Stimulated activated CD4-positive, alpha-beta T cell treated with anti-CD3 and anti-CD28 coated beads, Interleukin-1b, Interleukin-23, amount 100 ng/mL, for 48 hours (primary cell): ENCODE measurements at regions not wholly inside any gene's neighbourhood (a gene's known extent, or its start where the extent isn't known, plus 50 kb on each side); places are given as distances from the start of the nearest gene placed in this dataset.
"Not testable (repeated sequence)": the region's sequence is repeated elsewhere in the genome, so short reads cannot be mapped to it uniquely, and the experiment has no call there.

Source experiments
- DNase-seq: peaks from one replicate; pipeline ENCODE4 v3.0.0-alpha.2; 2020

DNA sequence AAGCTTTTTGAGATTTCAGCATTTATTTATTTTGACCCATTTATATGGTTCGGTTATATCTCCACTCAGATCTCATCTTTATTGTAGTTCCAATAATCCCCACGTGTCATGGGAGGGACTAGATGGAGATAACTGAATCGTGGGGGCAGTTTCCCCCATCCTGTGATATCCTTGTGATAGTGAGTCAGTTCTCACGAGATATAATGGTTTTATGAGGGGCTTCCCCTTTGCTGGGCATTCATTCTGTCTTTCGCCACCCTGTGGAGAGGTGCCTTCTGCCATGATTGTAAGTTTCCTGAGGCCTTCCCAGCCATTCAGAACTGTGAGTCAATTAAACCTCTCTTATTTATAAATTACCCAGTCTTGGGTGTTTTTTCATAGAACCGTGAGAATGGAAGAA lies 96.5 kb upstream of the PCSK1 start:
- no peak for DNase-seq

DNA sequence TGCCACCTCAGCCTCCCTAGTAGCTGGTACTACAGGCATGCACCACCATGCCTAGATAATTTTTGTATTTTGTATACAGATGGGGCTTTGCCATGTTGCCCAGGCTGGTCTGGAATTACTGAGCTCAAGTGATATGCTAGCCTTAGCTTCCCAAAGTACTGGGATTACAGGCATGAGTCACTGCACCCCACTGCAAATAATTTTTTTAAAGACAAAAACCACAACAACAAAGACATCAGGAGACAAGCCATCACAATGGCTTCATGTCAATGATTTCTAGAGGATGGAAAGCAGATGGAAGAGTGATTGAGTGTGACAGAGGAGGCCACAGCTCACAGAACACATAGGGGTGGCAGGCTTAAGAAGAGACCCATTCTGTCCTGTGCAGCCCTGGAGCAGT lies 97.9 kb upstream of the PCSK1 start:
- no peak for DNase-seq

DNA sequence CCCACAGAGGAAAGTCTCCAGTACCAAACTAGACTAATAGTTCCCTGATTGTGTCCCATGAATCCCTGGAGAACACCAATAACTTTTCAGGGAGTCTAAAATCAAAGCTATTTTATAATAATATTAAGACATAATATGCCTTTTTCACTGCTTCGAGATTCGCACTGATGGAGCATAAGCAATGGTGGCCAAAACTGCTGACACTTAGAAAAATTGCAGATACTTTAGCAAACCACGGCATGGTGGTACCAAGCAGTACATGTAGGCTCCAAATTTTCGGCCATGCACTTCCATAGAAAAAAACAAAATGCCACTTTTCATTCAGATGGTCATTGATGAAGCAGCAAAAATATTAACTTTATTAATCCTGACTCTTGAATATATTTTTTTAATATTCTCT lies 100.3 kb upstream of the PCSK1 start:
- no peak for DNase-seq

DNA sequence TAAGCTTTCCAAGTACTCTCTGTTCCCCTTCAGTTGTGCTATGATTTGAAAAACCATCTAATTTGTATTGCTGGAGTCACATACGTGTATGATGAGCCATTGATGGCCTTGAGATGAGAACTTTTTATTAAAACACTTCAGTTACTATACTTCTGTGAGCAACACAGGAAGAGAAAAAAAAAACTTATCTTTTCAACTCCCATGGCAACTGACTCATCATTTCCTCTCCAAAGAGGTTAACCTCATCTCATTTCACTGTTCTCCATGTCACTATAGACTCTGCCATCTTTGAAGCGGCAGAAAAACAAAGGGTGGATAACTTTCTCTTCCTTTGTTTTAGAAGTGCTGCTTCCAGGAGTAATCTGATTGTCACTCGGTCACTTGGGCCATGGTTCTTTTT lies 104.3 kb upstream of the PCSK1 start:
- no peak for DNase-seq

DNA sequence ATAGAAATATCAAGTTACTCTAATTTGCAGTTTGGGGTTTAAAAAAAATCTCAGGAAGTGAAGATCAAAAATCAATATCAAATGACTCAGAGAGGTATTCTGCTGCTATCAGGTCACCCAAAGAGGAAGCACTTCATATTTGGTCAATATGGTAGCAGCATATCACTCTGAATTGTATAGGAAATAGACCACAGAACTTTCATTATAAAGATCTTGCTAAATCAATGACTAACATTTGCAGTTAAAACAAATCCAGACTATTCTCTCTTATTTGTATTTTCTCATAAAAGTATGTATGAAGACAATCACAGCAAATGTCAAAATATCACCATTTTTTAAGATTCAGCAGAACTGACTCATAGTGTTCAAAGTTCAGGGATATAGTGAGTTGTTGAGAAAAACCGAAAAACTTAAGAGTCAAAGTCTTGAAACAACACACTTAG lies 105.8 kb upstream of the PCSK1 start:
- no peak for DNase-seq

DNA sequence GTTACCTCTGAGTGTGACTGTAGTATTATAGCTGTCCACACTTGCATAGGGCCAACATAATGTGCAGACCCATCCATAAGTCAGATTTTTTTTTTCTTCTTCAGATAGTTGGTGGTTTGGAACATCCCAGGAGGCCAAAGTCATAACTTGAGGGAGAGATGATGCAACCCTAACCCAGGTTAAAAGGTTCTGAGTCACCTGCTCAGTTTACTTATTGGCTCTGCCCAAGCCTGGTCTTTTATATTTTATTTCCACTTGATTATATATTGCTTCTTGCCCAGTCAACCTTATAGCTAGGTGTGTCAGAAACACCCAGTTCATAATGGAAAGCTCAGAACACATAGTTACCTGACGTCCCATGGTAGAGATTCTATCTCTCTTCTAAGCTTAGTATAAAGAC lies 113.1 kb upstream of the PCSK1 start:
- DNase-seq: no peak

DNA sequence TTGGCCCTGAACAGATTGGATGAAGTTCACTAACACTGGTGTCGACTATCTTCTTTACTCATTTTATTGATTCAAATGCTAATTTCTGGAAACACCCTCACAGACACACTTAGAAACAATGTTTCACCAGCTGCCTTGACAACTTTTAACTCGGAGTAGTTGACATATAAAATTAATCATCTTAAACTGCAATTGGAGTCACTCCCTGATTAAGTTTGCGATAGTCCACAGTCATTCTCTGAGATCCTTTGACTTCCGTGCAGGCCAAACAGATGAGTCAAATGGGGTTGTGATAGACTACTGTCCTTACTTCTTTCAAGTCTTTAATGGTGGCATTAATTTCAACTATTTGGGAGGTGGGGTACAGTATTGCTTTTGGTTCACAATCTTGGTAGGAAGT lies 114.4 kb upstream of the PCSK1 start:
- DNase-seq: no peak

DNA sequence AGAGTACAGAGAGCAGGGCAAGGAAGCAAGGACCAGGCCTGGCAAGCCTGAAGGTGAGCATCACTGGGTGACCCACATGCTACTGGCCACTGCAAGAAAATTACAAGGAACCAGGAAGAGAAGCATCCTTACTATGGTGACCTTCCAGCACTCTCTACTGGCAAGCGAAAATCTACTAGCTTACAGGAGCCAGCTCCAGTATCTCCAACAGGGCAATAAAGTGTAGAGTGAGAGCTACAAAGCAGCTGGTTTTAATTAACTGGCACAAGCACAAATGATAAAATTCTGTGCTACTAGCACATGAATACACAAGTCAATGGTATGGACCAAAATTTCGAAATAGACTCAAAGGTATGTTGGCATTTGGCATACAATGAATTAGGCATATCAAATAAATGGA lies 113.3 kb upstream of the CAST start:
- no peak for DNase-seq

DNA sequence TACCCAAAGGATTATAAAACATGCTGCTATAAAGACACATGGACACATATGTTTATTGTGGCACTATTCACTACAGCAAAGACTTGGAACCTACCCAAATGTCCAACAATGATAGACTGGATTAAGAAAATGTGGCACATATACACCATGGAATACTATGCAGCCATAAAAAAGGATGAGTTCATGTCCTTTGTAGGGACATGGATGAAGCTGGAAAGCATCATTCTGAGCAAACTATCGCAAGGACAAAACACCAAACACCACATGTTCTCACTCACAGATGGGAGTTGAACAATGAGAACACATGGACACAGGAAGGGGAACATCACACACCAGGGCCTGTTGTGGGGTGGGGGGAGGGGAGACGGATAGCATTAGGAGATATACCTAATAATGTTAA lies 101.3 kb upstream of the CAST start:
- DNase-seq: not testable (repeated sequence)

DNA sequence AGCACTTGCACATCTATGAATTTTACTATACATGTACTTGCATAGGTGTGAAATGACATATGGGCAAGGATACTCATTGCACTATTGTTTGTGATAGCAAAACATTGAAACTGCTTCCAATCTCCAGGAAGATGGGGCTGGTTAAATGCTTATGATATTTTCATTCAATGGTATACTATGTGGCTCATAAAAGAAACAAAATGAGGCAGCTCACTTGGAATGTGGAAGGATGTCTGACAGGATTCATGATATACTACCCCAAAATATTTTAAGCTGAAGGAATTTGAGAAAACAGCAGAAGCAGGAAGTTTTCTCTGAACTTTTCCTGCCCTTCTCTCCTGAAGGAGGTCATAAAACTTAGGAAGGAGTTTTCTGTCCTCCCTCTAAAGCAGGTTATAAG lies 99.6 kb upstream of the CAST start:
- no peak for DNase-seq

DNA sequence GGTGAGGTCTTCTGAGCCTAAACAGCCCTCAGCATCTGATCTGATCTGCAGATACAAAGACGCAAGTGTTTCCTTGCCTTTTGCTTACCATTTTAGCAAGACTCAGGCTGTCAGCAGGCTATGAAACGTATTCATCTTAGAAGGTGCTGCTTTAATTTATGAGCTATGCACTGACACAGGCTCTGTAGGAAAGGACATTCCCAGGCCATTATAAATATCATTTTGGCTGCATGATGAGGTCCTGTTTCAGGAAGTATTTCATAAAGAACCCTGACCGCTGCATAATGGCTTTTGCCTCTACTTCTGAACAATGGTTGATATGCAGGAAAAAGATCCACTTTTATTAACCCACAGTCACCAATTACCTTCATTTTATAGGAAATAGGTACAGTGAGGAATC lies 98.4 kb upstream of the CAST start:
- DNase-seq: no peak

DNA sequence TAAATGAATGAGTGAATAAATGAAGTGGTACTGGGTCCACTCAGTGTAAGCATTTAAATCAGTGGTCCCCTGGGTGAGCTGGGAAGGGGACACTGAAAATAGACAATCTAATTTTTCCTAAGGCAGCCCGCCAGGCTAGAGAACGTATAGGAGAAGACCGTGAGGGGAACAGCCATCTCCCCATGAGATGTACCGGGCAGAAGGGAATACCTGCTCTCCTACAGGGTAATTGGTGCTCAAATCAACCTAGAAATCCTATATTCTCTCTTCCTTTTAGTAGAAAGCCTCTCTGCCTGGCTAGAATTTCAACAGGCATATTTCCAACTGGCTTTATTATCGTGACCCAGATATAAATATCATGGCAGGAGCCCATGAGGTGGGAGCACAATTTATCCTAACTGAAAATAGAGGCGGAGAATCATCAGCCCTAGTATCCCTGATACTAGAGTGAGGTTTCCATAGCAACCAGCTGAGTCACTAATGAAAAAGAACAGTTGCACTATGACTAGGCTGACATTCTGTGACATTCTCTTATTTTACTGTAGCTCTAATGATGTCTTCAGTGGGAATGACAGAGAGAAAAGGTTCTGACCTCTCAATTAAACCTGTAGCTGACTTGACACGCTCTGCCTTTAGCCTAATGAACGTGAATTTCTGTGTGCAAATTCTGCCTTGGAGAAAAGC lies 96.5 kb upstream of the CAST start:
- DNase-seq: no peak

DNA sequence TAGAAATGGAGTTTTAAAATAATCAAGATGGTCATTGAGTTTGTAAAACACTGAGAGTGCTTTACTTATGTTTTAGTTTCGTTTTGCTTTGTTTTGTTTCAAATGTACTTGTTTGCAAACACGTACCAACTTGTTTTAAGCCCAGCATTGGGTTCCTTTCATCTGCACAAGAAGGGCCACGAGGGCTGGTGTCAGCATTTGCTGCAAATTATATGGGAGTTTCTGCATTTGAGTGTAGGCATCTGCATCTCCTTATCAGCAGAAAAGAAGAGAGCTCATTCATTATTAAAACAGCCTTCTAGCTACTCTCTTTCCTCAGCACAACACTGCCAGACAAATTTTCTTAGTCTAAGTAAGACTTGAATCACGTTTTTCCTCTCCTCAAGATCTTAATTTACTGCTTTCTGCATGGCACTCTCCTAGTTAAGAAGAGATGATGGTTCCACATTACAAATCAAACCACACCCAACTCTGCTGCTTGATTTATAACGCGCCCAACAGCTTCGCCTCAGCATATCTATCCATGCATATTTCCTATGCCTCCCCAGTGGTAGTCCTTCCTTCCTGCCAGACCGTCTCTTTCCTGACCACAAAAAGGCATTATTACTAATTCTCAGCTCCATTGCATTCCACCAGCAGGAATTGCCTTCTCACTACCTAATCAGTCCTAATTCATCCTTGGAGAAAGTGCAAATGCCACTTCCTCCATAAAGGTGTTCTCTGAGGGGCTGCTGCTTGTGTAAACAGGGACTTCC lies 95.2 kb upstream of the CAST start:
- DNase-seq: no peak

DNA sequence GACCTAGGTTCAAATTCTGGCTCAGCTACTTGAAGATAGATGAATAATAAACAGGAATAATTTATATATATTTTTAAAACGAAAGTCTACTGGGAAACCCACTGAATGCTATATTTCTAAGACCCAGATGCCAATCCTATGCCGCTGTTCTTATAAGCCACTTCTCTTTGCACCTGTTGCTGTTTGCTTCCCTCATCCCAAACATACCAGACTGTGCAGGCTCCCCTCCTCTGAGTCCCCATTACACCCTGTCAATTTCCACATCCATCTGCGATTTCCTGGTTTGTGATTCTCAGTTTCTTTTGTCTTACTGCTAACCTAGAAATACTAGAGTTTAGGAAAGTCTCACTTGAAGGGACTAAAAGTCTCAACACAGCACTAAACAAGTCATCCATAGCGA lies 92.8 kb upstream of the CAST start:
- no peak for DNase-seq

DNA sequence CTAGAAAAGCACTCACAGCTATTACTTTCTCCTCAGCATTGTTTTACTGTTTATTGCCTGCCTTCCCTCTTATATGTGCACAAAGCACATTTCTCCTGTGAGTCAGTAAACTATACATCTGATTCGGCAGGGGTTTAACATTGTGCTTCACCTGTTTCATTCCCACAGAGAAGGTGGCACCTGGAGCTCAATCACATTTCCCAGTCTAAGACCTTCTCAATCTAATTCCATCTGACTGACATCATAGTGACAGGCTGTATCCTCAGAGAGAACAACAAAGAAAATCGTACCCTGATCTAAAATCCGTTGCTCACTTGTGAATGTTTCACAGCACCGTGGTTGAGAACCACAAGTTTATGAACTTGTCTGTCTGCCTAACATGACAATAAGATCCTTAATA lies 92.4 kb upstream of the CAST start:
- no peak for DNase-seq

DNA sequence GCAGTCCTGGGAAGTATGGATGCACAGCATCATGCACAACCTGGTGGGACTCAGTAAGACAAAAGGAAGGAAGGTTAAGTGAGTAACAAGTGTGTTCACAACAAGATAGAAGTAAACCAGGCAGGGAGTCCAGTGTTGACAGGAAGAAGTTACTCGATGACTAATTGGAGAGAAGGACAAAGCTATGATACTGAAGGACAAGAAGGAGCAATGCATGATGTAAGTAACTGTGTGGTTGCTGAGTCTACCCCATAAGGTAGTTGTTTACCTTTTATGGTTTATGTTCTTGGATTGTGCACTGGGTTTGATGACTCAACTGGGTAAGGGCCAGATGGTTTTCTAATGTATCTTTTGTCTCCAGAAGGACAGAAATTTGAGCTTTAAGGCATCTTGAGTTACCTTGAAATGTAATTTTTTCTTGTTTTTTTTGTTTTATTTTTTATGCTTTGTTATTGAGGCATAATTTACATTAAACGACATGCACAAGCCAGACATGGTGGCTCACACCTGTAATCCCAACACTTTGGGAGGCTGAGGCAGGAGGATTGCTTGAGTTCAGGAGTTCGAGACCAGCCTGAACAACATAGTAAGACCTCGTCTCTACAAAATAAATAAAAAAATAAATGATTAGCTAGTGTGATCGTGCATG lies 89.2 kb upstream of the CAST start:
- no peak for DNase-seq

DNA sequence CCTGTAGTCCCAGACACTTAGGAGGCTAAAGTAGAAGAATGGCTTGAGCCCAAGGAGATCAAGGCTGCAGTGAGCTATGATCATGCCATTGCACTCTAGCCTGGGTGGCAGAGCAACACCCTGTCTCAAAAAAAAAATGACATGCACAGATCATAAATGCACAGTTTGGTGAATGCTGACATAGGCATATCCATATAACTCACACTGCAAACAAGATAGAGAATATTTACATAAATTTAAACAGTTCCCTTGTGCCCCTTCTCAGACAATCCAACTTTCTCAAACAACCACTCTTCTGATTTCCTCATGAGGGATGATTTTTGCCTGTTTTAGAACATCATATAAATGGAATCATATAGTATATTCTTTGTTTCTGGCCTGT lies 88.7 kb upstream of the CAST start:
- no peak for DNase-seq

DNA sequence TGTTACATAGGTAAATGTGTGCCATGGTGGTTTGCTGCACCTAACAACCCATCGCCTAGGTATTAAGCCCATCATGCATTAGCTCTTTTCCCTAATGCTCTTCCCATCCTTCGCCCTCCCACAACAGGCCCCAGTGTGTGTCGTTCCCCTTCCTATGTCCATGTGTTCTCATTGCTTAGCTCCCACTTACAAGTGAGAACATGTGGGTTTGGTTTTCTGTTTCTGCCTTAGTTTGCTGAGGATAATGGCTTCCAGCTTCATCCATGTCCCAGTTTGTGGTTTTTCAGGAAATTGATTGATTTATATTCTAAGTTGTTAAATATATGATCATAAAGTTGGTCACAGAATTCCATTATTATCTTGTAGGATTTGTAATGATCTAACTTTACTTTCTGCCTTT lies 85.3 kb upstream of the CAST start:
- no peak for DNase-seq

DNA sequence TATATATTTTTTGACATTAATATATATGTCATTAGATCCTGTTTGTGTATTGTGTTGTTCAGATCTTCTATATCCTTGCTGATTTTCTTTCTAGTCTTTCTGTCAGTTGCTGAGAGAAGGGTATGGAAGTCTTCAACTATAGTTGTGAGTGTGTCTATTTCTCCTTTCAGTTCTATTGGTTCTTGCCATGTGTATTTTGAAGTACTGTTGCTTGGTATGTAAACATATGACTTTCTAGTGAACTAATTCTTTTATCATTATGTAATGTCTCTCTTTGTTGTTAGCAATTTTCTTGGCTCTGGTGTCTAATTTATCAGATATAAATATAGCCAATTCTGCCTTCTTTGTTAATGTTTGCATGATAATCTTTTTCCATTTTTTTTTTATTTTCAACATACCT lies 84.3 kb upstream of the CAST start:
- DNase-seq: no peak

DNA sequence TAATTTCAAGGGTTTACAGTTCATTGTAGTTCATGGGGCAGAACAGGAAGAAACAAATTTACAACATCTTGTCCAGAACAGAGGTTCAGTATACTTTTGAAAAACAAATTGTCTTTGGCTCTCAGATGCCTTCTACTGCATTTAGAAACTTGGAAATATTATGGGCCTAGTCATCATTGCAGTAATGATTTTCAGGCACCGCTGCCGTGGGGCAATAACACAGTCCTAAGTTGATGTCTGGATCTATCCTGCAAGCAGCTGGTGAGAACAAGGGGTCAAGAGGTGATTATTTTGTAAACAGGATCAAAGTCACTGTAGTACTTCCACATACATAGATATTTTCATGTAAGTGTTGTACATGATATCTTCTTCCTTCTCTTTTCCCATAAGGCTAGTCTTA lies 82.5 kb upstream of the CAST start:
- no peak for DNase-seq

DNA sequence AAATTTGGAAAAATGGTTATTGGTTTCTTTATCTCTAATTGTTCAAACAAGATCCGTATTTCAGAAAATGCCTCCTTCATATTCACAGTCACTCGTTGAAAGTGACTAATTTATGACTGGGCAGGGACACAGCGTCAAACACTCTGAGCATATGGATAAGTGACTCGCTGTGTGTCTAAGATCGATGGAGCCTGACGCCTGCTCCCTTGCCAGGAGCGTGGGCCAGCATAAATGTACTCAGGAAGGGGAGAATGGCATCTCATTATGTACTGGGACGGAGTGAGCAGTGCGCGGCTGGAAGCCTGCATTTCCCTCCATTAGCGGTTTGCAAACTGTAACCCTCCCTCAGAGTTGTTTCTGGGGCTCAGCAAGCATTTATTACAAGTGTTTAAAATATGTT lies 79.8 kb upstream of the CAST start:
- no peak for DNase-seq

DNA sequence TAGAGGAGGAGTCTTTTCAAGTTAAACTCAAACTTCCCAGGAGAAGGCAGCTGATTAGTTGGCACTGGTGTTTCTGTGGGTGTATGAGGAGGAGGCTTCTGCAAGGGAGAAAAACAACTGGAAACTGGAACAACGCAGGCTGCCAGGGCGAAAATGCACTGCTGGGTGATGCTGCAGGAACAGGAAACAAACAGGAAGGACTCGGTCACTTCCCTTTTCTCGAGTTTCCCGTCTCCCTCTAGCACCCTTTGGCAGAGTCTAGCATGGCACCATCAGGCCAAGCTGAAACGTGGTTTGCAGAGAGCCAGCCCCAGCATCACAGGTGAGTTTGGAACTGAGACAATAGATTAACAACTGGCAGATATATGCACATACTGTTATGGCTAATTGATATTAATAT lies 77.5 kb upstream of the CAST start:
- DNase-seq: no peak

DNA sequence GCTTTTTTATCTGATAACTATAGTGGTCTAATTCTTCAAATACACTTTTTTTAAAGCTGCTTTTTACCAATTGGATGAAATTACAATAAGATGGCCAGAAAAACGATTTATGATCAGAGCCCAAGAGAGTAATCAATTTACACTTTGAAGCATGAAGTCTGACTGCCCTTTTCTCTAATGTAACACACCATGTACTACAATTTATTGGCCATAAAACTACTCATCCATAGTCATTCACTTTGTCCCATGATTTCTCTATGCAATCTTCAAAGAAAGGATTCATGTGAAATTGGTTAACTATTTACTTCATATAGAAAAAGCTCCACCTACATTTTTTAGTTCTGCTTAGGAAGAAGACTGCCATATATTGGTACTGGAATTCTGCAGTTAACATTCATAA lies 73.6 kb upstream of the CAST start:
- DNase-seq: no peak

DNA sequence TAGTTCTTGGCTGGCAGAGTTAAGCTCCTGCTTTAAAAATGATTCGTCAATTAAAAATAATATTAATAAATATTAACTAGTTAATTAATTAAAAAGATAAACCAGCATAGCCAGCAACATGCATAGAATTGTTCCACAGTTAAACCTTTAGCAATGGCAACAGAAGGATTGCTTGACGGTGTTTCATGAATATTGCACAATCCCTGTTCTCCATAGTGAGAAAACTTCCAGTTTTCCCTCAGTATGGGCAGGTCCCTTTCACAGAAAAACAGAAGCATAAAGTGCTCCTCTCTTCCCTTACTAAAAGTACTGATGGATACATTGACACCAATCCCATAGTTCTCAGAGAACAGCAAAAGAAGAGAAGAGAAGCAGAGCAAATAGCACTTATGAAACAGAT lies 71.4 kb upstream of the CAST start:
- DNase-seq: no peak
